PC-9 (cell line): ENCODE measurements at regions not wholly inside any gene's neighbourhood (a gene's known extent, or its start where the extent isn't known, plus 50 kb on each side); places are given as distances from the start of the nearest gene placed in this dataset.

ENCODE experiments used
- BruUV-seq: library from RNA; stranded (reverse); fragments of 400-500 nt; replicated peaks from 2 replicates; lab custom pipeline; 2021; lab: Mats Ljungman, UMichigan
- CTCF ChIA-PET: fragments of 300-600 bp; sonication (Branson Sonifier 250); formaldehyde crosslinking; loops from one replicate; lab custom pipeline; 2022; ENCODE audit warnings: antibody characterized with exemption; lab: Charles Lee
- POLR2A ChIA-PET: fragments of 300-600 bp; sonication (Branson Sonifier 250); formaldehyde crosslinking; loops from one replicate; lab custom pipeline; 2022; ENCODE audit warnings: antibody characterized with exemption; ENCODE audit not compliant: unreplicated experiment; lab: Charles Lee
- DNase-seq, 2 experiments: peaks; one replicate each; pipeline versions ENCODE4 v3.0.0 to v3.0.0-alpha.2; 2015 to 2022; ENCODE audit warnings: mixed read lengths in 1 of 2
- H2AFZ ChIP-seq: fragments of 200-600 bp; sonication (generic); 2 replicates; pipeline ENCODE4 v1.8.1; 2017; ENCODE audit warnings: antibody characterized with exemption
- H3F3A ChIP-seq: fragments of 200-600 bp; sonication (generic); 2 replicates; pipeline ENCODE4 v1.8.1; 2017; ENCODE audit warnings: antibody characterized with exemption, mild to moderate bottlenecking, low read depth; ENCODE audit not compliant: insufficient read depth
- H3K27ac ChIP-seq: fragments of 200-600 bp; sonication (generic); 2 replicates; pipeline ENCODE4 v1.6.1; 2016; ENCODE audit warnings: mixed run types
- H3K27me3 ChIP-seq: fragments of 200-600 bp; sonication (generic); 2 replicates; pipeline ENCODE4 v1.6.1; 2016; ENCODE audit warnings: low read depth, mixed run types; ENCODE audit not compliant: insufficient read depth
- H3K36me3 ChIP-seq: fragments of 200-600 bp; sonication (generic); 2 replicates; pipeline ENCODE4 v1.6.1; 2016; ENCODE audit warnings: low read depth, mixed run types
- H3K4me1 ChIP-seq: fragments of 200-600 bp; sonication (generic); replicated peaks from 2 replicates; pipeline ENCODE4 v1.6.1; 2016; ENCODE audit warnings: mixed run types; ENCODE audit not compliant: insufficient read depth
- H3K4me2 ChIP-seq: fragments of 200-600 bp; sonication (generic); 2 replicates; pipeline ENCODE4 v1.6.1; 2017; ENCODE audit warnings: mixed run types
- H3K4me3 ChIP-seq: fragments of 200-600 bp; sonication (generic); 2 replicates; pipeline ENCODE4 v1.6.1; 2016; ENCODE audit warnings: mixed run types
- H3K79me2 ChIP-seq: fragments of 200-600 bp; sonication (generic); 2 replicates; pipeline ENCODE4 v1.6.1; 2017; ENCODE audit warnings: low read depth, mixed run types
- H3K9me2 ChIP-seq: fragments of 200-600 bp; sonication (generic); 2 replicates; pipeline ENCODE4 v1.8.1; 2017; ENCODE audit warnings: mild to moderate bottlenecking; ENCODE audit not compliant: insufficient read depth
- H3K9me3 ChIP-seq: fragments of 200-600 bp; sonication (generic); 2 replicates; pipeline ENCODE4 v1.8.1; 2016; ENCODE audit warnings: low read depth; ENCODE audit not compliant: insufficient read depth
- H4K20me1 ChIP-seq: fragments of 200-600 bp; sonication (generic); 2 replicates; pipeline ENCODE4 v1.8.1; 2017; ENCODE audit not compliant: insufficient read depth
- EZH2 ChIP-seq: fragments of 200-600 bp; sonication (generic); IDR thresholded peaks from 2 replicates; pipeline ENCODE4 v1.8.0; 2017; ENCODE audit warnings: antibody characterized with exemption, low read depth
- intact Hi-C: fragments of 100-400 bp; cut with micrococcal nuclease; formaldehyde crosslinking; loops from one replicate; pipeline ENCODE4 v1.10.0; 2022; ENCODE audit not compliant: unreplicated experiment
- TF ChIP-seq, protein P1 (sequence below): fragments of 200-600 bp; sonication (generic); conservative IDR thresholded peaks from 2 replicates; pipeline ENCODE4 v1.6.1; 2017; ENCODE audit warnings: mixed run types, antibody characterized with exemption, mild to moderate bottlenecking, moderate library complexity

DNA sequence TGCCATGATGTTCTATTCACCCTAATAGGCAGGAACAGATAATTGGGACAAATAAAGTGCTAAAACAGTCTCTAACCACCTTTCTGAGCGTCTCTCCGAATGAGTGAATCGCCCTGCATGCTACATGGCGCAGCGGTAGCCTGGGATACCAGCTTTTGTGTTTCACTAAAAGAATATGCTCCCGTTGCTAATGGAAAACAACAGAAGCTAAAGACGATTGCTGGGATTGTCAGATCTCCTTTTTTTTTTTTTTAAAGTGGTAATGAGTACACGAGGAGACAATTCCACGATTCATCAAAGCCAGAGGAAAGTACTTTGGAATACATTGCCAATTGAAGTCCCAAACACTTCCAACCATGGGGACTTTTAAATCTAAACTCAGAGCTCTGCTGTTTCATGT, 1815.3 kb upstream of the CELF4 start:
- Histone ChIP-seq H3K4me1 (no peaks in the 10 kb centered on the region), H3K79me2 (no peaks in the 10 kb centered on the region), H3K9me2 (no peaks in the 10 kb centered on the region), H3K27me3 (no peaks in the 10 kb centered on the region), H3K9me3 (no peaks in the 10 kb centered on the region), H3K4me3 (no peak overlapping the region), H3K36me3 (no peaks in the 10 kb centered on the region), H3K4me2 (no peak overlapping the region), H3F3A (no peaks in the 10 kb centered on the region), H2AFZ (no peak overlapping the region), H3K27ac (no peak overlapping the region), H4K20me1 (no peaks in the 10 kb centered on the region)
- no peak for DNase-seq
- intact Hi-C loops = no loop called here
- POLR2A ChIA-PET = no interaction called here
- TF ChIP-seq EZH2 = no peak
- TF ChIP-seq, protein P1, sequence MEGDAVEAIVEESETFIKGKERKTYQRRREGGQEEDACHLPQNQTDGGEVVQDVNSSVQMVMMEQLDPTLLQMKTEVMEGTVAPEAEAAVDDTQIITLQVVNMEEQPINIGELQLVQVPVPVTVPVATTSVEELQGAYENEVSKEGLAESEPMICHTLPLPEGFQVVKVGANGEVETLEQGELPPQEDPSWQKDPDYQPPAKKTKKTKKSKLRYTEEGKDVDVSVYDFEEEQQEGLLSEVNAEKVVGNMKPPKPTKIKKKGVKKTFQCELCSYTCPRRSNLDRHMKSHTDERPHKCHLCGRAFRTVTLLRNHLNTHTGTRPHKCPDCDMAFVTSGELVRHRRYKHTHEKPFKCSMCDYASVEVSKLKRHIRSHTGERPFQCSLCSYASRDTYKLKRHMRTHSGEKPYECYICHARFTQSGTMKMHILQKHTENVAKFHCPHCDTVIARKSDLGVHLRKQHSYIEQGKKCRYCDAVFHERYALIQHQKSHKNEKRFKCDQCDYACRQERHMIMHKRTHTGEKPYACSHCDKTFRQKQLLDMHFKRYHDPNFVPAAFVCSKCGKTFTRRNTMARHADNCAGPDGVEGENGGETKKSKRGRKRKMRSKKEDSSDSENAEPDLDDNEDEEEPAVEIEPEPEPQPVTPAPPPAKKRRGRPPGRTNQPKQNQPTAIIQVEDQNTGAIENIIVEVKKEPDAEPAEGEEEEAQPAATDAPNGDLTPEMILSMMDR = no peak
- CTCF ChIA-PET = no interaction called here
- BruUV-seq = no TSS peak

DNA sequence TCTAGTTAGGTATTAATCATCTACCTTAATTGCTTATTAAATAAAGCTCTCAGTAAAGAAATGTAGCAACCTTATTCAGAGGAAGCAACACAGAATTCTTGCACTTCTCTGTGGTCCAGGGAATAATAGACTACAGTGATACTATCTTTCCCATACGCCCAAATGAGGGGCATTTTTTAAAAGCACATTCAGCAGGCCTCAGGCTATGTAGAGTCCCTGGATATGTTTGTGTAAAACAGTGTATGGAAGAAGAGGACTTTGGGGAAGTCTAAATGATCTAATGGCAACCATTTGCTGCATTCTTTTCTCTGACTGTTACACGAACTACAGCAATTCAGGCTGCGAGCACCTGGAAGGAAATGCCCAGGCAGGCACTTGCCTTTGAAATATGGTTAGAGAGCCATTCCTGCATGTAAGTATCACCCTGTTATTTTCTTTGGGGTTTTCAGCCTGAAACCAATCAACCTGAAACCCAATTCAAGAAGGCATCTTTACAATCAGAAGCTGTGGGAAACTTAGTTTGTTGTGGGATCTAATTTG, 1814.7 kb upstream of the CELF4 start:
- ChIA-PET CTCF (no interaction called here), POLR2A (no interaction called here)
- H3K9me3 ChIP-seq = no peaks in the 10 kb centered on the region
- no peak for DNase-seq
- no peaks in the 10 kb centered on the region for H3F3A ChIP-seq
- TF ChIP-seq EZH2 = no peak
- TF ChIP-seq, protein P1 = no peak
- no peak overlapping the region for H3K4me3 ChIP-seq
- intact Hi-C loops = no loop called here
- no TSS peak for BruUV-seq
- no peaks in the 10 kb centered on the region for H3K79me2 ChIP-seq
- no peaks in the 10 kb centered on the region for H3K4me1 ChIP-seq
- no peaks in the 10 kb centered on the region for H3K9me2 ChIP-seq
- no peak overlapping the region for H3K27ac ChIP-seq
- no peak overlapping the region for H3K4me2 ChIP-seq
- H4K20me1 ChIP-seq = no peaks in the 10 kb centered on the region
- no peaks in the 10 kb centered on the region for H3K27me3 ChIP-seq
- H2AFZ ChIP-seq = no peak overlapping the region
- H3K36me3 ChIP-seq = no peaks in the 10 kb centered on the region

DNA sequence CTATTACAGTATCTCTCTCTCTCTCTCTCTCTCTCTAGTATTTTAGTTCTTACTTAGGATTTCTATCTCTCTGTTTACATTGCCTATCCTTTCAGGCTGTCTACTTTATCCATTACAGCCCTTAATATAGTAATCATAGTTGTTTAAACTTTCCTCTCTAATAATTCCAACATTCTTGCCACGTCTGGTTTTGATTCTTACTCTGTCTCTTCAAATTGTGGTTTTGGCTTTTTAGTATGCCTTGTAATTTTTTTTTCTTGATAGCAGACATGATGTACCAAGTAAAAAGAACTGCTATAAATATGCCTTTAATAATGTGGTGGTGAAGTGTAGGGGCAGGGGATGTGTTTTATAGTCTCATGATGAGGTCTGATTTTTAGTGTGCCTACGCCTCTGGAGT, 1809.5 kb upstream of the CELF4 start:
- Histone ChIP-seq H3F3A (no peaks in the 10 kb centered on the region), H4K20me1 (no peaks in the 10 kb centered on the region), H3K4me1 (no peaks in the 10 kb centered on the region), H3K9me3 (no peaks in the 10 kb centered on the region), H3K79me2 (no peaks in the 10 kb centered on the region), H2AFZ (no peak overlapping the region), H3K4me3 (no peak overlapping the region), H3K9me2 (no peaks in the 10 kb centered on the region), H3K36me3 (no peaks in the 10 kb centered on the region), H3K27ac (no peak overlapping the region), H3K4me2 (no peak overlapping the region), H3K27me3 (no peaks in the 10 kb centered on the region)
- CTCF ChIA-PET = no interaction called here
- BruUV-seq = no TSS peak
- TF ChIP-seq, protein P1 = no peak
- no peak for TF ChIP-seq EZH2
- POLR2A ChIA-PET = no interaction called here
- intact Hi-C loops = no loop called here
- no peak for DNase-seq
